ENCODE measurements at regions not wholly inside any gene's neighbourhood (a gene's known extent, or its start where the extent isn't known, plus 50 kb on each side); places are given as distances from the start of the nearest gene placed in this dataset.

GRCh38 chr17:34782271-34782670, 179.0 kb downstream of the CCT6B start:
- Histone ChIP-seq H3K27me3 (replicated peaks; ENCODE audit: insufficient read depth) (no peaks in the 10 kb centered on the region), H3K4me1 (ENCODE audit: insufficient read depth) (no peaks in the 10 kb centered on the region), H3K4me3 (no peak overlapping the region), H3K9me3 (ENCODE audit: low read depth) (no peaks in the 10 kb centered on the region), H4K20me1 (ENCODE audit: insufficient read depth) (no peaks in the 10 kb centered on the region), H3K9me2 (ENCODE audit: insufficient read depth) (no peaks in the 10 kb centered on the region), H3F3A (ENCODE audit: insufficient read depth) (no peaks in the 10 kb centered on the region), H2AFZ (no peak overlapping the region), H3K27ac (no peak overlapping the region), H3K4me2 (ENCODE audit: unreplicated experiment) (no peak overlapping the region), H3K36me3 (ENCODE audit: low read depth) (no peaks in the 10 kb centered on the region), H3K79me2 (ENCODE audit: insufficient read depth) (no peaks in the 10 kb centered on the region), H3K9ac (no peak overlapping the region)
- in situ Hi-C loops (cut with MboI) = no loop called here
- WGBS, 2 experiments (ENCODE audit: low coverage in 1 of 2, low lambda C conversion rate in 2 of 2, missing lambda C conversion rate in 2 of 2) = 30 to 40% methylated on average over 6 of the region's 6 CpGs
- DNase-seq = no peak
- no peak for TF ChIP-seq EZH2phosphoT487 (IDR thresholded peaks at IDR 0.05; ENCODE audit: insufficient read depth, low read depth)
- no peak for TF ChIP-seq EZH2 (IDR thresholded peaks at IDR 0.05; ENCODE audit: insufficient read depth, poor library complexity, severe bottlenecking)

GRCh38 chr17:34781571-34782108, 179.6 kb downstream of the CCT6B start:
- 3% methylated on average over 12 of the region's 12 CpGs for WGBS, 2 experiments (ENCODE audit: low coverage in 1 of 2, low lambda C conversion rate in 2 of 2, missing lambda C conversion rate in 2 of 2)
- Histone ChIP-seq H2AFZ (no peak overlapping the region), H3K4me3 (no peak overlapping the region), H3K79me2 (ENCODE audit: insufficient read depth) (no peaks in the 10 kb centered on the region), H3K4me1 (ENCODE audit: insufficient read depth) (no peaks in the 10 kb centered on the region), H3F3A (ENCODE audit: insufficient read depth) (no peaks in the 10 kb centered on the region), H3K9me3 (ENCODE audit: low read depth) (no peaks in the 10 kb centered on the region), H3K4me2 (ENCODE audit: unreplicated experiment) (no peak overlapping the region), H3K27me3 (replicated peaks; ENCODE audit: insufficient read depth) (no peaks in the 10 kb centered on the region), H3K36me3 (ENCODE audit: low read depth) (no peaks in the 10 kb centered on the region), H4K20me1 (ENCODE audit: insufficient read depth) (no peaks in the 10 kb centered on the region), H3K9me2 (ENCODE audit: insufficient read depth) (no peaks in the 10 kb centered on the region), H3K9ac (no peak overlapping the region), H3K27ac (no peak overlapping the region)
- in situ Hi-C loops (cut with MboI) = no loop called here
- DNase-seq = peak; percentile 73
- TF ChIP-seq EZH2phosphoT487 (IDR thresholded peaks at IDR 0.05; ENCODE audit: insufficient read depth, low read depth) (no peak), EZH2 (IDR thresholded peaks at IDR 0.05; ENCODE audit: insufficient read depth, poor library complexity, severe bottlenecking) (no peak)

- in situ Hi-C loops (cut with MboI) = no loop called here
- TF ChIP-seq EZH2 (IDR thresholded peaks at IDR 0.05; ENCODE audit: insufficient read depth, poor library complexity, severe bottlenecking) (no peak), EZH2phosphoT487 (IDR thresholded peaks at IDR 0.05; ENCODE audit: insufficient read depth, low read depth) (no peak)
- H3K79me2 ChIP-seq (ENCODE audit: insufficient read depth) = no peaks in the 10 kb centered on the region
- no peak overlapping the region for H3K27ac ChIP-seq
- no peaks in the 10 kb centered on the region for H3K36me3 ChIP-seq (ENCODE audit: low read depth)
- H3K9ac ChIP-seq = no peak overlapping the region
- H2AFZ ChIP-seq = no peak overlapping the region
- no peaks in the 10 kb centered on the region for H4K20me1 ChIP-seq (ENCODE audit: insufficient read depth)
- H3K27me3 ChIP-seq (replicated peaks; ENCODE audit: insufficient read depth) = no peaks in the 10 kb centered on the region
- H3K4me1 ChIP-seq (ENCODE audit: insufficient read depth) = no peaks in the 10 kb centered on the region
- H3K9me3 ChIP-seq (ENCODE audit: low read depth) = no peaks in the 10 kb centered on the region
- H3K4me2 ChIP-seq (ENCODE audit: unreplicated experiment) = no peak overlapping the region
- 52 to 63% methylated on average over 3 of the region's 3 CpGs for WGBS, 2 experiments (ENCODE audit: low coverage in 1 of 2, low lambda C conversion rate in 2 of 2, missing lambda C conversion rate in 2 of 2)
- no peaks in the 10 kb centered on the region for H3K9me2 ChIP-seq (ENCODE audit: insufficient read depth)
- H3F3A ChIP-seq (ENCODE audit: insufficient read depth) = no peaks in the 10 kb centered on the region
- H3K4me3 ChIP-seq = no peak overlapping the region
- peak; percentile 27 for DNase-seq
Observed at GRCh38 chr17:34781071-34781470, 180.2 kb downstream of the CCT6B start.

- Histone ChIP-seq H3K4me2 (ENCODE audit: unreplicated experiment) (no peak overlapping the region), H3K27me3 (replicated peaks; ENCODE audit: insufficient read depth) (no peaks in the 10 kb centered on the region), H3K9ac (no peak overlapping the region), H3K79me2 (ENCODE audit: insufficient read depth) (no peaks in the 10 kb centered on the region), H3K27ac (no peak overlapping the region), H3K36me3 (ENCODE audit: low read depth) (no peaks in the 10 kb centered on the region), H4K20me1 (ENCODE audit: insufficient read depth) (no peaks in the 10 kb centered on the region), H3K9me2 (ENCODE audit: insufficient read depth) (no peaks in the 10 kb centered on the region), H2AFZ (no peak overlapping the region), H3K4me1 (ENCODE audit: insufficient read depth) (no peaks in the 10 kb centered on the region), H3F3A (ENCODE audit: insufficient read depth) (no peaks in the 10 kb centered on the region), H3K9me3 (ENCODE audit: low read depth) (no peaks in the 10 kb centered on the region), H3K4me3 (no peak overlapping the region)
- no peak for DNase-seq
- WGBS, 2 experiments (ENCODE audit: low coverage in 1 of 2, low lambda C conversion rate in 2 of 2, missing lambda C conversion rate in 2 of 2) = 61 to 62% methylated on average over 3 of the region's 3 CpGs
- TF ChIP-seq EZH2 (IDR thresholded peaks at IDR 0.05; ENCODE audit: insufficient read depth, poor library complexity, severe bottlenecking) = no peak
- TF ChIP-seq EZH2phosphoT487 (IDR thresholded peaks at IDR 0.05; ENCODE audit: insufficient read depth, low read depth) = no peak
- in situ Hi-C loops (cut with MboI) = no loop called here
Observed at GRCh38 chr17:34780438-34780837, 180.8 kb downstream of the CCT6B start.
